ENCODE measurements at regions not wholly inside any gene's neighbourhood (a gene's known extent, or its start where the extent isn't known, plus 50 kb on each side); places are given as distances from the start of the nearest gene placed in this dataset.
"Not testable (repeated sequence)": the region's sequence is repeated elsewhere in the genome, so short reads cannot be mapped to it uniquely, and the experiment has no call there.

DNA sequence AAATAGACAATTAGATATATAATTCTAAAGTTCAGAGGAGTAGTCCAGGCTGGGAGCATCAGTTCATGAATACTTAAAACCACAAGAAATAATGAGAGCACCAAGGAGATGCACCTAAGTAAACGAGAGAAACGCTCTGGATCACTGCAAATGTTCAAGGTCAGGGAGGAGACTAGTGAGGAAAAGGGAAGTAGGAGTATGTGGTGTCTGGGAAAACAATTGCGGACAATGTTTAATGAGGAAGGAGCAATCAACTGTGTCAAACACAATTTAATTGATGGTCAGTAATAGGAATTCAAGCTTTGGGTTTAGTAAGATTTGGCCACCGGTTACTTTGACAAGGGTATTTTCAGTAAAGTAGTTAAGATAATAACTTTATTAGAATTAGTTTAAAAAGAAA is 652.2 kb downstream of the DACH1 start:
- DNase-seq (ENCODE audit: low spot score), result no peak

DNA sequence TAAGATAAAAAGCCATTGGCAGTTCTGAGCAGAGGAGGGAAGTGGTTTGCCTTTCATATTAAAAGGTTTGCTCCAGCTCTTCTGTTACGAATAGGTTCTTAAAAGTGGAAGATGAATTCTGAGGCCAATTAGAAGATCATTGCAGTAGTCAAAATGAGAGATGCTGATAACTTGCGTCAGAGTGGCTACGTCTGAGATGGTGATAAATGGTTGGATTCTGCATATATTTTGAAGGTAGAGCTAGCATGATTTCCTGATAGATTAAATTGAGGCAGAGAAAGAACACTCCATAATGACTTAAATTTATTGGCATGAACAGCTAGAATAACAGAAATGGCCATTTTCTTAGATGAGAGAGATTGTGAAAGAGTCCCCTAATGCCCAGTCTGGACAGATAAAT is 652.6 kb downstream of the DACH1 start:
- DNase-seq (ENCODE audit: low spot score), result no peak

- DNase-seq (ENCODE audit: low spot score), result no peak
Observed at GRCh38 chr13:71213252-71213821, 653.7 kb downstream of the DACH1 start.

GRCh38 chr13:71210861-71211260 is 656.1 kb downstream of the DACH1 start:
- no peak for DNase-seq (ENCODE audit: low spot score)

GRCh38 chr13:71209217-71209616 is 657.8 kb downstream of the DACH1 start:
- DNase-seq (ENCODE audit: low spot score), result no peak

DNA sequence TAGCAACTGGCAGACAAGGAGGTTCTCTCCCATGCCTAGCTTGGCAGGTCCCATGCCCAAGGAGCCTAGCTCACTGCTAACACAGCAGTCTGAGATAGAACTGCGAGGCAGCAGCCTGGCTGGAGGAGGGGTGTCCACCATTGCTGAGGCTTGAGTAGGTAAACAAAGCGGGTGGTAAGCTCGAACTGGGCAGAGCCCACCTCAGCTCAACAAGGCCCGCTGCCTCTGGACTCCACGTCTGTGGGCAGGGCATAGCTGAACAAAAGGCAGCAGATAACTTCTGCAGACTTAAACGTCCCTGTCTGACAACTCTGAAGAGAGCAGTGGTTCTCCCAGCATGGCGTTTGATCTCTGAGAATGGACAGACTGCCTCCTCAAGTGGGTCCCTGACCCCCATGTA is 682.4 kb downstream of the DACH1 start:
- DNase-seq (ENCODE audit: low spot score), result not testable (repeated sequence)

GRCh38 chr13:71183352-71183751 is 683.7 kb downstream of the DACH1 start:
- not testable (repeated sequence) for DNase-seq (ENCODE audit: low spot score)

DNA sequence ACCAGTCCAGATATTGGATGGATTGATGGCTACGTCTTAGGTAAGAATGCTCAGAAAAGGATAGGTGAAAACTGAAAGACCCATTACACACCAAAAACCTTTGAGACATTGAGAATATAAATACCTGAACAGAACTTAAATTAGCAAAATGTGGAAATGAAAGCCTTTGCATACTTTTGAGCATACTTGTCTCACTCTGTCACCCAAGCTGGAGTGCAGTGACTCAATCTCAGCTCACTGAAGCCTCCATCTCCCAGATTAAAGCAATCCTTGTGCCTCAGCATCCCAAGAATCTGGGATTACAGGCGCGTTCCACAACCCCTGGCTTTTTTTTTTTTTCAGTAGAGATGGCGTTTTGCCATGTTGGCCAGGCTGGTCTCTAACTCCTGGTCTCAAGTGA is 695.3 kb downstream of the DACH1 start:
- DNase-seq (ENCODE audit: low spot score), result no peak

DNA sequence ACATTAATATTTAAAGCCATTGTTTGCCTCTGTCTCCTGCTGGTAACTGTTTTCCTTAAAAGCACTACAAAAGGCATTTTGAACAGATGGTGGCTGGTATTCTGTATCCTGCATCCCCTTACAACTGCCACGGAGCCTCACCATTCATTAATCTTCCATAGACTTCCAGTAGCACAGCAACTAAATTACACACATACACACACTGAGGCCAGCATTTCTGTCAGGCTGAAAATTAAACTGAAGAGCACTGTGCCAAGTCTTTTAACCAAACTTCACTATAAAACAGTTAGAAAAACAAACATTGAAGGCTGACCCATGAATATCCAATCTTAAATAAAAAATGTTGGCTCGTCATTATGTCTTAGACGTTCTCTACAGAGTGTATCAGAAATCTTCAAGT is 697.8 kb downstream of the DACH1 start:
- no peak for DNase-seq (ENCODE audit: low spot score)

DNA sequence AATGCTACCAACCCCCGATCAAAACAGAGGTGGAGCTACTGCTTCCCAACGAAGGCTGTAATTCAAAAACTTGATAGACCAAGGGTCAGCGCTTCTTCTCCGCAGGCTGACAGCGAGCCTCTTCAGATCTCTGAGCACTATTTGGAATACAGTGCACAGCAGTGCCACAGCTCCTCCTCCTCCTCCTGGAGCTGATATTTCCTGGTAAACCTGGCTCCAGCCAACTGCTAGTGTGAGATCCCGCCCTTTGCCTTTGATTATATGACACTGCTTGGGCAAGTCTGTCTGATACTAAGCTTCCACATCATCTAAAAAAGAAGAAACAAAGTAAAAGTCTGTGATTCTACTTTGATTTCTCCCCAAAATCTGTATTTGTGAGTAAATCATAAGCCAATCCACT is 710.5 kb downstream of the DACH1 start:
- DNase-seq (ENCODE audit: low spot score), result no peak

DNA sequence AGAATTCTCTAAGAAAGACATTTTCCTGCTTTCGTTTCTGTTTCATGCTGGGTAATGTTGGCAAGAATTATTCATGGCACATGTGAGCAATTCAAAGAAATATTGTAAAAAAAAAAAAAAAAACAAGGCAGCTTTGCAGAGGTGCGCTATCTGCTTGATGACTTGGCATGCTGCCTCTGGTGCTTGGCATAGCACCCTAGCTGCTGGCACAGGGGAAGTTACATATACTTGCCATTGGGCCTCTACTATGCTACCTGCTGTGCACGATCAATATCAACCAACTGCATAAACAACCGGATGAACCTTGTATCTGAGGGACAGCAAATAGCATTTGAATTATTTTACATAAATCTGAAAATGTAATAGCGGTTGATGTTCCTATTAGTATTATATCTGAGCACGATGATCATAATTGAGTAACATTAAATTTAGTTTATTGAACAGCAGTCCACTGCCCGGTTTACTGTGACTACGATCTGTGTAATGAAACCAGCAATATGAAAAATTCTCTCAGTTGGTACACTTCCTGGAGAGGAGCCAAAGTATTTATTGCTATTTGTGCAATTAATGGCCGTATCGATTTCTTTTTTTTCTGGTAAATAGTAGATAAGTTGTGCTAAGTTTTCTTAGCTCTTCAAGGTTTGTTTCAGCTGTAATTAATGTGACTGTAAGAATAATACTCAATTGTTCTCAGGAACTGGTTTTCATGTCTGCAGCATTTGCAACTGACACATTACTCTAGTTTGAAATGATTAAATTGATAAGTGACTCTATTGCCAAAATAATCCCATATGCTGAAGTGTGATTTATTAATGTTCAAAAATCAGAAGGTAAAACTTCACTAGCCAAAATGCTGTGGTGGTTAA is 717.3 kb downstream of the DACH1 start:
- DNase-seq (ENCODE audit: low spot score), result no peak

DNA sequence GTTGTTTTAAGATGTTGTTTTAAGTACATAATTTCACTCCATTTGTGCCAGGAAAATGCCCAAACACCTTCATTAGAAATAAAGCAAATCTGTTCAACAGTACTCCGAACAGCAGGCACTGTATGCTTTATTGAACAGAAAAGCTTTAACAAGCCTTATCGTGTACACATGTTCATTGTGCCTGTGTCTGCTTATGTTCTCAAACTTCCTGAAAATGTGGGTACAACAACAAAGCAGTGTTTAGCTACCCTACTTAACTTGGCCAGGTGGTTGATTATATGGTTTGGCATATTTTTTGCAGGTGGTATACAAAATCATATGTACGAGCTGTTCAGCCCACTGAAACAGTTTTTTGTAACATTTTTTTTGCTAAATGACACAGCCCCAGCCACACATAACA is 718.0 kb downstream of the DACH1 start:
- no peak for DNase-seq (ENCODE audit: low spot score)

DNA sequence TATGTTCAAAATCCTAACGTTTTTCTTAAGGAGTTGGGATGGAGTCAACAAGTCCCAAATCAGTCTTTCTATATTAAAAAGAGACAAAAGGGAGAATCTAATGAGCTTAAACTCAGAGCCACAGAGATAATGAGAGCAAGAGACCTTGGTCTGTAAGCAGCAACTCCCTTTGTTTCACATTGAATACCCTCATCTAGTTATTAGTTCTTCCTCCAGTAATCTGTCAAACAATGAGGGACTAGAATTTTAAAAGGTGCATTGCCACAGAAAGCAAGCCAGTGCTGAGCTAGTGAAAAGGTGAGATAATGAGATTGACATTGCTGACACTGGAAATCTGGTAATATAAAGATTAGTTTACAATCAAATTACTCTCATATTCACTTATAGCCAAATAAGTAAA is 718.6 kb downstream of the DACH1 start:
- DNase-seq (ENCODE audit: low spot score), result no peak

GRCh38 chr13:71144883-71145282 is 722.1 kb downstream of the DACH1 start:
- DNase-seq (ENCODE audit: low spot score), result no peak

DNA sequence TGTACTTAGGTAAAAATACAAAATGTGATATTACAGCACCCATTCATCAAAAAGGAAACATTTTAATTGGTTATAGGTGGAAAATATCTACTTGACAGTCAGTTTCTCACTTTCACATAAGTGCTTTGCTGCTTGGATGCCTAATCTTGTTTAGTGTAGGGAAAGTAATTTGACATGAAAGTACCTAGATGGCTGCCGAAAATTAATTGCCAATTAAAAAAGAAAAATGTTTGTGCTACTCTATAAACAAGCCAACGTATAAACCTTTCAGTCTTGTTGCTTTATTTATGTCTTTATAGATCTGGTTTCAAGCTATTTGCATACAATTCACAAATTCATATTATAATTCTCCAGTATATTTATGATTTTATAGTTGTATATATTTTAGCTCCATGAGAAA is 729.9 kb downstream of the DACH1 start:
- DNase-seq (ENCODE audit: low spot score), result no peak

GRCh38 chr13:71124230-71124629 is 742.8 kb downstream of the DACH1 start:
- DNase-seq (ENCODE audit: low spot score), result no peak

DNA sequence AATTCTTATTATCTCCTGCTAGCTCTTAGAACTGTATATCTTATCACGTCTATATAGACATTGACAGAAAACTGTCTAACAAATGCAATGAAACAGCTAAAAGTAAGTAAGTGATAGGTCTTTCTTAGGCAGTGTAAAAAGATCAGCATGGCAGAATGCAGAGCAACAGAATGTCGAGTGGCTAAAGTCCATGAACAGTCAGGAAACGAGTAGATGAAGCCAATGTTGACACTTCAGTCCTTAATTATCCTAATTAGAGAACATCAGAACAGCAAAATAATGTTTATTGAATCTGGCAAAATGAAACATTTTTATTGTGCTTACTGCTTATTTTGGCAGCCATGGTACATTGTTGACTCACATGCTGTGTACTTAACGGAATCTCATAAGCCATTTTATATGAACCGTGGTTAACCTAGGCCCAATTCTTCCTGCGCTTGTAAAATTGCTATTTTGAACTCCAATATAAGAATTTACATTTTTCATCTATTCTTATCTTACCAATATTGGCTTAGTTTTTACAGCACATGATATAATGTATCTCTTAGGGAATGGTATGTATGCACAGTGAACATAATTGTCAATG is 748.1 kb downstream of the DACH1 start:
- DNase-seq (ENCODE audit: low spot score), result no peak

DNA sequence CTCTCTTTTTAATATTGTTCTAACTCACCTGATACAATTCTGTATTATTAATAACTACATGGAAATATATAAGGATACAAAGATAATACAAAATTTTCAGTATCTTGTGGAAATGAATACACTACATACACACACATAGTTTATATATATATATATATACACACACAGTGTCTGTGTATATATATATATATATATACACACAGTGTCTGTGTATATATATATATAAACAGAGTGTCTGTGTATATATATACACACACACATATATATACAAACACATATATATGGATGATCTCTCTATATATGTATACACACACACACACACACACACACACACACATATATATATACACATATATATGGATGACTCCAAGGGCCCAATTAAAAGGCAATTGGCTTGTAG is 749.1 kb downstream of the DACH1 start:
- no peak for DNase-seq (ENCODE audit: low spot score)

GRCh38 chr13:71115301-71115700 is 751.7 kb downstream of the DACH1 start:
- no peak for DNase-seq (ENCODE audit: low spot score)

DNA sequence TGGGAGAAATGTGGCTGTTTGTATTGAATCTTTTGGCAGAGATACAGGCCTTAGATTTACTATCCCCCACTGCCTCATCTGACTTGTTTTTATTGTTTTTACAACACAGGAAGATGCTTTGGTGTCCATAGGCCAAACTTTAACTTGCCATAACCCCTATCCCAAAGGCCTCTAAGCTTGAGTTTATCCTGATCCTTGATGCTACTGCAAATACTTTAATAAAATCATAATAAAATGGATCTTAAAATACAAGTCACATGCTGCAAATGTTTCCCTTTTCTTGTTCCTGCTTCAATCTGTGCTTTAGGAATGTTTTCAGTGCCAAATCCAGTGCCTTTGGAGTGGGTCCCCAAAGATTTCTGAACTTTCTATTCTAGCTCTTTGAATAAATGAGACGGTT is 770.6 kb downstream of the DACH1 start:
- no peak for DNase-seq (ENCODE audit: low spot score)

- no peak for DNase-seq (ENCODE audit: low spot score)
Observed at GRCh38 chr13:71090990-71091389, 776.0 kb downstream of the DACH1 start.

- DNase-seq (ENCODE audit: low spot score), result no peak
Observed at GRCh38 chr13:71089056-71089455, 777.9 kb downstream of the DACH1 start.

GRCh38 chr13:71087432-71087831 is 779.6 kb downstream of the DACH1 start:
- DNase-seq (ENCODE audit: low spot score), result no peak
